ENCODE measurements at regions not wholly inside any gene's neighbourhood (a gene's known extent, or its start where the extent isn't known, plus 50 kb on each side); places are given as distances from the start of the nearest gene placed in this dataset.

GRCh38 chr13:109383683-109384082 is 402.7 kb downstream of the IRS2 start:
- Histone ChIP-seq H3K4me3 (no peak overlapping the region), H3K27me3 (no peaks in the 10 kb centered on the region), H3K27ac (no peak overlapping the region), H3K4me1 (no peaks in the 10 kb centered on the region), H3K36me3 (no peaks in the 10 kb centered on the region), H3K9me3 (no peaks in the 10 kb centered on the region)
- TF ChIP-seq CTCF (IDR thresholded peaks at IDR 0.05) (no peak), POLR2A (IDR thresholded peaks at IDR 0.05) (no peak), POLR2AphosphoS5 (IDR thresholded peaks at IDR 0.05) (no peak), EP300 (IDR thresholded peaks at IDR 0.05) (no peak)
- no peak for ATAC-seq
- WGBS, 2 donors (ENCODE audit: low coverage in 1 of 2), result 86% methylated on average over 1 of the region's 1 CpG; no CpG with 5 or more reads in 1 of the 2 donors

GRCh38 chr13:109381546-109382180 is 404.7 kb downstream of the IRS2 start:
- no peak for ATAC-seq
- Histone ChIP-seq H3K9me3 (no peaks in the 10 kb centered on the region), H3K36me3 (no peaks in the 10 kb centered on the region), H3K27ac (no peak overlapping the region), H3K4me1 (no peaks in the 10 kb centered on the region), H3K27me3 (no peaks in the 10 kb centered on the region), H3K4me3 (no peak overlapping the region)
- no peak for TF ChIP-seq CTCF (IDR thresholded peaks at IDR 0.05)
- TF ChIP-seq EP300 (IDR thresholded peaks at IDR 0.05), result no peak
- no peak for TF ChIP-seq POLR2AphosphoS5 (IDR thresholded peaks at IDR 0.05)
- TF ChIP-seq POLR2A (IDR thresholded peaks at IDR 0.05), result no peak
- 41 to 54% methylated on average over 5 of the region's 5 CpGs for WGBS, 2 donors (ENCODE audit: low coverage in 1 of 2)

- WGBS, 2 donors (ENCODE audit: low coverage in 1 of 2), result 82 to 84% methylated on average over 5 to 7 of the region's 7 CpGs
- Histone ChIP-seq H3K9me3 (no peaks in the 10 kb centered on the region), H3K4me3 (no peak overlapping the region), H3K4me1 (no peaks in the 10 kb centered on the region), H3K27me3 (no peaks in the 10 kb centered on the region), H3K27ac (no peak overlapping the region), H3K36me3 (no peaks in the 10 kb centered on the region)
- ATAC-seq, result no peak
- TF ChIP-seq EP300 (IDR thresholded peaks at IDR 0.05) (no peak), POLR2A (IDR thresholded peaks at IDR 0.05) (no peak), POLR2AphosphoS5 (IDR thresholded peaks at IDR 0.05) (no peak), CTCF (IDR thresholded peaks at IDR 0.05) (no peak)
Observed at GRCh38 chr13:109380457-109380856, 405.9 kb downstream of the IRS2 start.

GRCh38 chr13:109379930-109380329 is 406.5 kb downstream of the IRS2 start:
- H3K27me3 ChIP-seq, result no peaks in the 10 kb centered on the region
- WGBS, 2 donors (ENCODE audit: low coverage in 1 of 2), result 63 to 67% methylated on average over 3 of the region's 3 CpGs
- no peak for ATAC-seq

More at GRCh38 chr13:109379930-109380329, 406.5 kb downstream of the IRS2 start:
- H3K4me3 ChIP-seq, result no peak overlapping the region
- H3K36me3 ChIP-seq, result no peaks in the 10 kb centered on the region
- no peaks in the 10 kb centered on the region for H3K4me1 ChIP-seq
- no peaks in the 10 kb centered on the region for H3K9me3 ChIP-seq
- H3K27ac ChIP-seq, result no peak overlapping the region
- TF ChIP-seq CTCF (IDR thresholded peaks at IDR 0.05), result no peak

All from gastroesophageal sphincter (tissue), 4 donors.